OCI-LY1 (cell line): ENCODE measurements at regions not wholly inside any gene's neighbourhood (a gene's known extent, or its start where the extent isn't known, plus 50 kb on each side); places are given as distances from the start of the nearest gene placed in this dataset.
"Not testable (repeated sequence)": the region's sequence is repeated elsewhere in the genome, so short reads cannot be mapped to it uniquely, and the experiment has no call there.

ENCODE experiments used
- H2AFZ ChIP-seq: fragments of 200-600 bp; sonication (generic), shearing (Covaris generic); 2 replicates; pipeline ENCODE4 v1.6.0; 2014; ENCODE audit warnings: antibody characterized with exemption, mild to moderate bottlenecking, low read length
- H3F3A ChIP-seq: fragments of 200-600 bp; sonication (generic), shearing (Covaris generic); 2 replicates; pipeline ENCODE4 v1.6.0; 2014; ENCODE audit warnings: mild to moderate bottlenecking, antibody characterized with exemption, low read length, moderate library complexity; ENCODE audit not compliant: insufficient read depth
- H3K27ac ChIP-seq: fragments of 200-600 bp; sonication (generic); 2 replicates; pipeline ENCODE4 v1.5.1; 2014; ENCODE audit warnings: low read length, mixed run types, mild to moderate bottlenecking, low read depth; ENCODE audit not compliant: poor library complexity, severe bottlenecking
- H3K27me3 ChIP-seq: fragments of 200-600 bp; sonication (generic); 2 replicates; pipeline ENCODE4 v1.6.0; 2014; ENCODE audit warnings: antibody characterized with exemption, mild to moderate bottlenecking, low read length, moderate library complexity; ENCODE audit not compliant: insufficient read depth
- H3K36me3 ChIP-seq: fragments of 200-600 bp; sonication (generic); 2 replicates; pipeline ENCODE4 v1.6.1; 2014; ENCODE audit warnings: mild to moderate bottlenecking, antibody characterized with exemption, low read length, moderate library complexity, mixed read lengths; ENCODE audit not compliant: insufficient read depth
- H3K4me1 ChIP-seq: fragments of 200-600 bp; sonication (generic); 2 replicates; pipeline ENCODE4 v1.5.1; 2014; ENCODE audit warnings: mild to moderate bottlenecking, low read length, moderate library complexity; ENCODE audit not compliant: insufficient read depth, severe bottlenecking
- H3K4me2 ChIP-seq: fragments of 200-600 bp; sonication (generic), shearing (Covaris generic); 2 replicates; pipeline ENCODE4 v1.6.1; 2014; ENCODE audit warnings: low read length
- H3K4me3 ChIP-seq: fragments of 200-600 bp; sonication (generic); 2 replicates; pipeline ENCODE4 v1.5.1; 2014; ENCODE audit warnings: low read length, low read depth, mild to moderate bottlenecking, mixed read lengths; ENCODE audit not compliant: poor library complexity, severe bottlenecking
- H3K79me2 ChIP-seq: fragments of 200-600 bp; shearing (Covaris generic); 2 replicates; pipeline ENCODE4 v1.6.1; 2016; ENCODE audit warnings: mixed run types, low read length, mixed read lengths; ENCODE audit not compliant: insufficient read depth
- H3K9ac ChIP-seq: fragments of 200-600 bp; sonication (generic), shearing (Covaris generic); 2 replicates; pipeline ENCODE4 v1.6.1; 2014; ENCODE audit warnings: mild to moderate bottlenecking, low read length, mixed read lengths
- H3K9me2 ChIP-seq: fragments of 200-600 bp; sonication (generic), shearing (Covaris generic); 2 replicates; pipeline ENCODE4 v1.6.1; 2014; ENCODE audit warnings: low read depth, mild to moderate bottlenecking, low read length, mixed read lengths
- H3K9me3 ChIP-seq: fragments of 200-600 bp; shearing (Covaris generic); 2 replicates; pipeline ENCODE4 v1.6.1; 2014; ENCODE audit warnings: low read length, mixed read lengths
- H4K20me1 ChIP-seq: fragments of 200-600 bp; sonication (generic), shearing (Covaris generic); 2 replicates; pipeline ENCODE4 v1.6.0; 2016; ENCODE audit warnings: mild to moderate bottlenecking, low read length; ENCODE audit not compliant: insufficient read depth
- CTCF ChIP-seq: fragments of 200-600 bp; sonication (generic), shearing (Covaris generic); IDR thresholded peaks from 2 replicates; pipeline ENCODE4 v1.5.1; 2017; ENCODE audit warnings: mild to moderate bottlenecking, antibody characterized with exemption, low read length, moderate library complexity, mixed read lengths
- EZH2 ChIP-seq: fragments of 200-600 bp; sonication (generic), shearing (Covaris generic); IDR thresholded peaks from 2 replicates; pipeline ENCODE4 v1.8.0; 2017; ENCODE audit warnings: borderline replicate concordance, mixed run types, mild to moderate bottlenecking, antibody characterized with exemption, low read length, moderate library complexity, mixed read lengths

GRCh38 chr1:25118546-25118945 lies 113.8 kb downstream of the SYF2 start:
- Histone ChIP-seq H3K4me1 (no peaks in the 10 kb centered on the region), H3K4me3 (no peak overlapping the region), H3K9me2 (no peaks in the 10 kb centered on the region), H3F3A (no peaks in the 10 kb centered on the region), H4K20me1 (no peaks in the 10 kb centered on the region), H3K27ac (no peak overlapping the region), H3K9ac (no peak overlapping the region), H3K4me2 (no peak overlapping the region), H3K27me3 (no peaks in the 10 kb centered on the region; the same call in 1 of the 2 replicates), H3K79me2 (no peaks in the 10 kb centered on the region), H2AFZ (no peak overlapping the region), H3K36me3 (no peaks in the 10 kb centered on the region), H3K9me3 (no peaks in the 10 kb centered on the region)
- no peak for TF ChIP-seq CTCF
- TF ChIP-seq EZH2: no peak

- Histone ChIP-seq H3K79me2 (no peaks in the 10 kb centered on the region), H3K9ac (no peak overlapping the region), H3K4me3 (no peak overlapping the region), H3K4me2 (no peak overlapping the region), H3K27me3 (no peaks in the 10 kb centered on the region; the same call in 1 of the 2 replicates), H3K4me1 (no peaks in the 10 kb centered on the region), H2AFZ (no peak overlapping the region), H4K20me1 (no peaks in the 10 kb centered on the region), H3F3A (no peaks in the 10 kb centered on the region), H3K9me3 (no peaks in the 10 kb centered on the region), H3K36me3 (no peaks in the 10 kb centered on the region), H3K9me2 (no peaks in the 10 kb centered on the region), H3K27ac (no peak overlapping the region)
- TF ChIP-seq CTCF: peak; percentile 75
- TF ChIP-seq EZH2: no peak
Observed at GRCh38 chr1:25117233-25117823, 115.0 kb downstream of the SYF2 start.

GRCh38 chr1:25116832-25117231 lies 115.5 kb downstream of the SYF2 start:
- Histone ChIP-seq H3K36me3 (no peaks in the 10 kb centered on the region), H2AFZ (no peak overlapping the region), H4K20me1 (no peaks in the 10 kb centered on the region), H3K27ac (no peak overlapping the region), H3K79me2 (no peaks in the 10 kb centered on the region), H3F3A (no peaks in the 10 kb centered on the region), H3K4me2 (no peak overlapping the region), H3K27me3 (no peaks in the 10 kb centered on the region; the same call in 1 of the 2 replicates), H3K9me3 (no peaks in the 10 kb centered on the region), H3K4me1 (no peaks in the 10 kb centered on the region), H3K4me3 (no peak overlapping the region), H3K9ac (no peak overlapping the region), H3K9me2 (no peaks in the 10 kb centered on the region)
- TF ChIP-seq EZH2 (no peak), CTCF (no peak)

GRCh38 chr1:25116117-25116516 lies 116.2 kb downstream of the SYF2 start:
- H4K20me1 ChIP-seq, H3K27ac ChIP-seq, H3K4me1 ChIP-seq, H2AFZ ChIP-seq, H3K79me2 ChIP-seq, H3F3A ChIP-seq, H3K9ac ChIP-seq, H3K4me2 ChIP-seq, H3K9me2 ChIP-seq, H3K9me3 ChIP-seq, H3K36me3 ChIP-seq, H3K27me3 ChIP-seq, H3K4me3 ChIP-seq: not testable (repeated sequence)
